NCI-H1092 (cell line): ENCODE measurements at regions not wholly inside any gene's neighbourhood (a gene's known extent, or its start where the extent isn't known, plus 50 kb on each side); places are given as distances from the start of the nearest gene placed in this dataset.
"Not testable (repeated sequence)": the region's sequence is repeated elsewhere in the genome, so short reads cannot be mapped to it uniquely, and the experiment has no call there.

Experiments used
- DNase-seq: peaks from one replicate; lab custom pipeline; 2025; lab: John Stamatoyannopoulos, UW

DNA sequence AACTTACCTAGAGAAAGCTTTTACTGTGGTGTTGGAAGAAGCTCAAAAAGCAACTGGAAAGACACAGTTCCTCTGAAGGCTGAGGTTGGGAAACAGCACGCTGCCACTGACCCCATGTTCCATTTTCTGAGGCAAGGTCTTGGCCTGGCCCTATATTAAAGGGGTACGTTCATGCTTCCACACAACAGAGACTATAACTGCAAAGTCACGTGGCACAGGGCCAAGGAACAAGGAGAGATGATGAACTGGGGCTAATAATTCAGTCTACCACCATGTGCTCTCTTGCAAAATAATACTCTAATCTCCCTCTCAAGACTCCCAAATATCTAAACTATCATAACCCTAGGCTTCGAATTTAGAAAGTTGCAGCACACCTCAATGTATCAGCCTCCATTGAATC, 381.6 kb downstream of the DSEL start:
- no peak for DNase-seq

- DNase-seq, result peak; percentile 95
These were observed 382.9 kb downstream of the DSEL start for GRCh38 chr18:67133669-67134068.

DNA sequence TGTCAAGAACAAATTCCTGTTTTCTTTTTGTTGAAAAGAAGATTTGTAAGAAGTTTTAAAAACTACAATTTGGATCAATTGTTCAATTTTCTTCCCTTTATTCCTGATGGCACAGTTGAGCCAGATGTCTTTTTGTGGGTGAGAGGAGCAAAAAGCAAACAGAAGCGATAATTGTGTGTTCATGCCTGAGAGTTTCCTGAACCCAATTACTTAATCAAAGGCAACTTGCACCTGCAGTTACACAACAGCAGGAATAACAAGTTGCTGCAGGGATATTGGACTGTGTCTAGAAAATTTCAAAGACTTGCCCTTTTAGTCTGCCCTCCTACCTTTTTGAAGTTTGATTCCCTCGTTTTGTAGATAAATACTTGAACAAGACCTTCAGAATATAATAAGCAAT, 383.6 kb downstream of the DSEL start:
- DNase-seq, result peak; percentile 62

GRCh38 chr18:67131498-67131897, 385.0 kb downstream of the DSEL start:
- DNase-seq, result no peak

DNA sequence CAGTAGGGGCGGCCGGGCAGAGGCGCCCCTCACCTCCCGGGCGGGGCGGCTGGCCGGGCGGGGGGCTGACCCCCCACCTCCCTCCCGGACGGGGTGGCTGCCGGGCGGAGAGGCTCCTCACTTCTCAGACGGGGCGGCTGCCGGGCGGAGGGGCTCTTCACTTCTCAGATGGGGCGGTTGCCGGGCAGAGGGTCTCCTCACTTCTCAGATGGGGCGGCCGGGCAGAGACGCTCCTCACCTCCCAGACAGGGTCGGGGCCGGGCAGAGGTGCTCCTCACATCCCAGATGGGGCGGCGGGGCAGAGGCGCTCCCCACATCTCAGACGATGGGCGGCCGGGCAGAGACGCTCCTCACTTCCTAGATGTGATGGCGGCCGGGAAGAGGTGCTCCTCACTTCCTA, 389.8 kb downstream of the DSEL start:
- not testable (repeated sequence) for DNase-seq

DNA sequence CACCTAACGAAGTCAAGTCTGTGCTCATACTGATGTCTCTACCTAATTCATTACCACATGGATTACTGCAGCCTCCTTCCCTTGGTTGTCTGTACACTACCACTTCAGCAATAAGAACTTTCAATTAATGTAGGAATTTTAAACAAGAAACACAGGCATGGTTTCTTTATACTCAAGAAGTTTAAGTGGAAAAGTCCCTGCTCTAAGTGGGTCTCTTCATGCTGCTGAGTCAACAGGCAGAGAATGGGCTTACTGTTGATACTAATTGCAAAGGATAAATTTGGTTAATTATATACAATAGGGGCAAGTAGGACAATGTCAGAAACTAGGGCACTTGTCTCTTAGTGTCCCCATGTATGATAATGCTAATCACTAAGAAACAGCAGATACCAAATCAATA, 392.6 kb downstream of the DSEL start:
- DNase-seq, result no peak

DNA sequence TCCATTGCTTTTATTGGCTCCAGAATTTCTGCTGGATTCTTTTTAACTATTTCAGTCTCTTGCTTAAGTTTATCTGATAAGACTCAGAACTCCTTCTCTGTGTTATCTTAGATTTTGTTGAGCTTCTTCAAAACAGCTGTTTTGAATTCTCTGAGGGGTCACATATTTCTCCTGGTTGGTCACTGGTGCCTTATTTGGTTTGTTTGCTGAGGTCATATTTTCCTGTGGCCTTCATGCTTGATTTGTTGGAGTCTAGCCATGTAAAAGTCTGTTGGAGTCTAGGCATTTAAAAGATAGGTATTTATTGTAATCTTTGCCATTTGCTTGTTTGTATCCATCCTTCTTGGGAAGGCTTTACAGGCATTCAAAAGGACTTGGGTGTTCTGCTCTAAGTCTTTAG, 398.7 kb downstream of the DSEL start:
- DNase-seq, result no peak

GRCh38 chr18:67109535-67109934, 407.0 kb downstream of the DSEL start:
- DNase-seq, result no peak

GRCh38 chr18:67108894-67109293, 407.6 kb downstream of the DSEL start:
- DNase-seq, result no peak

GRCh38 chr18:67104700-67105284, 411.7 kb downstream of the DSEL start:
- peak; percentile 80 for DNase-seq

- no peak for DNase-seq
These were observed 422.4 kb downstream of the DSEL start for GRCh38 chr18:67094123-67094522.

GRCh38 chr18:67092141-67092540, 424.4 kb downstream of the DSEL start:
- no peak for DNase-seq

GRCh38 chr18:67081482-67082211, 434.9 kb downstream of the DSEL start:
- DNase-seq, result no peak

- no peak for DNase-seq
These were observed 435.9 kb downstream of the DSEL start for GRCh38 chr18:67080601-67081000.

GRCh38 chr18:67074309-67074708, 442.2 kb downstream of the DSEL start:
- DNase-seq, result peak; percentile 8

GRCh38 chr18:67072791-67073190, 443.7 kb downstream of the DSEL start:
- DNase-seq, result no peak

DNA sequence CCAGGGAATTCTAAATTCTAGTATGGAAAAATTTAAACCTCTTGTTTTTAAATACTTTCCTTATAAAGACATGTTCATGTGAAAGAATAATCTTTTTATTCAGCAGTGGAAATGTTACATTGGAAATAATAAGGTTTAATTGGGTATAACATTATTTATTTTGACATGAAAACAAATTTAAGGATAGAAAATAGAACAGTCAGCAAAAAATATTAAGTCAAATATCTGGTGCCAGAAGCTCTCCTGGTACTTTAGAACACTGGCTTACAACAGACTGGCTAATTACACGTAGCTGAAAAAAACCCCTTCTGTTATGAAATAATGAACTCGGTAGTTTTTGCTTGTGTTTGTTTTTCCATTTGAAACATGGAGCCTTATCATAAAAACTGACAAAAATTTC, 447.9 kb downstream of the DSEL start:
- no peak for DNase-seq

- DNase-seq, result no peak
These were observed 443.4 kb upstream of the CDH19 start for GRCh38 chr18:67047334-67047733.

DNA sequence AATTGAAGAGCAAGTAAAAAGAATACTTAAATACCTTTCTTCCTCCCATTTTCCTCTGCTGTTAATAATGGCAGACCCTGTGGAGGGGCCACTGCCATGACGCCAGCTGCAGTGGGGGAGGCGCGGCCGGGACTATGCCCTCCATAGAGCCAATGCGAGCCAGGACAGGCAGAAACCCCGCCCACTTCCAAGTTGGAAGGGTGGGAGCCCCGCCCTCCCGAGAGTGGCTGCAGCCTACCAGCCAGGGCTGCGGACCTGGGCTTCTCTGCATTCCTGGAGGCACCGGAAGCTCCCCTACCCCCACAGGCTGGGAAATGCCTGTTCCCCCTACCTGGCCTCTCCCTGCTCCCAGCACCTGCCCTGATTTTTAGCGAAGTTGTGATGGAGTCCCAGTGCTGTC, 439.4 kb upstream of the CDH19 start:
- no peak for DNase-seq

- no peak for DNase-seq
These were observed 437.4 kb upstream of the CDH19 start for GRCh38 chr18:67041334-67041733.

- DNase-seq, result no peak
These were observed 431.1 kb upstream of the CDH19 start for GRCh38 chr18:67035026-67035425.

- no peak for DNase-seq
These were observed 419.2 kb upstream of the CDH19 start for GRCh38 chr18:67023059-67023458.

- no peak for DNase-seq
These were observed 407.0 kb upstream of the CDH19 start for GRCh38 chr18:67010919-67011318.

- no peak for DNase-seq
These were observed 404.1 kb upstream of the CDH19 start for GRCh38 chr18:67007999-67008398.
